T47D (cell line): ENCODE measurements at regions not wholly inside any gene's neighbourhood (a gene's known extent, or its start where the extent isn't known, plus 50 kb on each side); places are given as distances from the start of the nearest gene placed in this dataset.

Source experiments
- DNase-seq, 2 experiments: peaks; one replicate each; pipeline versions ENCODE4 v3.0.0 to v3.0.0-alpha.2; 2011 to 2012; ENCODE audit warnings: low read depth in 1 of 2, low spot score in 1 of 2
- JUND ChIP-seq: IDR thresholded peaks from 2 replicates; pipeline ENCODE4 v1.6.1; 2012; ENCODE audit warnings: low read depth
- in situ Hi-C: cut with HindIII; loops from 2 replicates; pipeline ENCODE4 v1.10.0; 2016; ENCODE audit warnings: low sequenced_read_pairs, low pct_unique_long_range_greater_than_20kb

GRCh38 chr20:11274141-11274594 is 600.4 kb upstream of the JAG1 start:
- in situ Hi-C loops, result no loop called here
- TF ChIP-seq JUND, result no peak
- peak; percentile 70 to 71 for DNase-seq

- in situ Hi-C loops, result no loop called here
Observed at GRCh38 chr20:11275740-11276139, 601.9 kb upstream of the JAG1 start.

GRCh38 chr20:11277170-11277569 is 603.4 kb upstream of the JAG1 start:
- in situ Hi-C loops, result no loop called here
- no peak for TF ChIP-seq JUND
- DNase-seq, result no peak

More at GRCh38 chr20:11275740-11276139, 601.9 kb upstream of the JAG1 start:
- TF ChIP-seq JUND, result no peak
- DNase-seq, result no peak

- DNase-seq, result no peak
Observed at GRCh38 chr20:11277858-11278257, 604.1 kb upstream of the JAG1 start.

GRCh38 chr20:11278461-11278860 is 604.7 kb upstream of the JAG1 start:
- in situ Hi-C loops, result no loop called here
- no peak for DNase-seq
- no peak for TF ChIP-seq JUND

More at GRCh38 chr20:11277858-11278257, 604.1 kb upstream of the JAG1 start:
- in situ Hi-C loops, result no loop called here
- no peak for TF ChIP-seq JUND

- in situ Hi-C loops, result no loop called here
- TF ChIP-seq JUND, result no peak
- DNase-seq, result no peak
Observed at GRCh38 chr20:11281240-11281639, 607.4 kb upstream of the JAG1 start.

- in situ Hi-C loops, result no loop called here
- DNase-seq, result no peak
- TF ChIP-seq JUND, result no peak
Observed at GRCh38 chr20:11281768-11282167, 608.0 kb upstream of the JAG1 start.

GRCh38 chr20:11287126-11287525 is 613.3 kb upstream of the JAG1 start:
- in situ Hi-C loops, result no loop called here
- TF ChIP-seq JUND, result no peak
- no peak for DNase-seq

- in situ Hi-C loops, result no loop called here
- no peak for DNase-seq
- TF ChIP-seq JUND, result no peak
Observed at GRCh38 chr20:11296221-11296620, 621.5 kb upstream of the BTBD3 start.

- no peak for TF ChIP-seq JUND
- no peak for DNase-seq
- in situ Hi-C loops, result no loop called here
Observed at GRCh38 chr20:11296951-11297350, 620.7 kb upstream of the BTBD3 start.

- in situ Hi-C loops, result no loop called here
- no peak for TF ChIP-seq JUND
Observed at GRCh38 chr20:11301699-11302098, 616.0 kb upstream of the BTBD3 start.

GRCh38 chr20:11302436-11302835 is 615.3 kb upstream of the BTBD3 start:
- DNase-seq, result no peak
- in situ Hi-C loops, result no loop called here
- no peak for TF ChIP-seq JUND

More at GRCh38 chr20:11301699-11302098, 616.0 kb upstream of the BTBD3 start:
- peak in 1 of 2 experiments; percentile 30 for DNase-seq

- in situ Hi-C loops, result no loop called here
- no peak for TF ChIP-seq JUND
Observed at GRCh38 chr20:11304795-11305194, 612.9 kb upstream of the BTBD3 start.

GRCh38 chr20:11305406-11305805 is 612.3 kb upstream of the BTBD3 start:
- no peak for DNase-seq
- in situ Hi-C loops, result no loop called here
- TF ChIP-seq JUND, result no peak

More at GRCh38 chr20:11304795-11305194, 612.9 kb upstream of the BTBD3 start:
- no peak for DNase-seq
